Thyroid gland (tissue), 4 donors: ENCODE measurements at regions not wholly inside any gene's neighbourhood (a gene's known extent, or its start where the extent isn't known, plus 50 kb on each side); places are given as distances from the start of the nearest gene placed in this dataset.
"Not testable (repeated sequence)": the region's sequence is repeated elsewhere in the genome, so short reads cannot be mapped to it uniquely, and the experiment has no call there.

Source experiments
- CTCF ChIP-seq, 6 experiments: fragments of 200-600 bp in 3 of 6; fragments of 450-650 bp in 3 of 6; sonication (generic) in 3 of 6; IDR thresholded peaks; one replicate each; pipeline ENCODE4 v1.5.1; 2016 to 2019; ENCODE audit warnings: antibody characterized with exemption in 6 of 6, mild to moderate bottlenecking in 2 of 6, inconsistent platforms in 1 of 6, moderate library complexity in 1 of 6
- POLR2A ChIP-seq, 2 donors: fragments of 450-650 bp; IDR thresholded peaks; one replicate each; pipeline ENCODE4 v1.6.1; 2017; ENCODE audit warnings: antibody characterized with exemption in 2 of 2, mild to moderate bottlenecking in 2 of 2, moderate library complexity in 1 of 2

GRCh38 chr9:26664087-26664773, 228.4 kb downstream of the CAAP1 start:
- TF ChIP-seq CTCF, POLR2A (IDR thresholded peaks at IDR 0.05): not testable (repeated sequence)
